Embryonic facial prominence (tissue), 1 donor: ENCODE measurements at regions not wholly inside any gene's neighbourhood (a gene's known extent, or its start where the extent isn't known, plus 50 kb on each side); places are given as distances from the start of the nearest gene placed in this dataset.

ENCODE experiments used
- DNase-seq: peaks from one replicate; pipeline ENCODE4 v3.0.0-alpha.2; 2016; ENCODE audit errors: extremely low spot score

DNA sequence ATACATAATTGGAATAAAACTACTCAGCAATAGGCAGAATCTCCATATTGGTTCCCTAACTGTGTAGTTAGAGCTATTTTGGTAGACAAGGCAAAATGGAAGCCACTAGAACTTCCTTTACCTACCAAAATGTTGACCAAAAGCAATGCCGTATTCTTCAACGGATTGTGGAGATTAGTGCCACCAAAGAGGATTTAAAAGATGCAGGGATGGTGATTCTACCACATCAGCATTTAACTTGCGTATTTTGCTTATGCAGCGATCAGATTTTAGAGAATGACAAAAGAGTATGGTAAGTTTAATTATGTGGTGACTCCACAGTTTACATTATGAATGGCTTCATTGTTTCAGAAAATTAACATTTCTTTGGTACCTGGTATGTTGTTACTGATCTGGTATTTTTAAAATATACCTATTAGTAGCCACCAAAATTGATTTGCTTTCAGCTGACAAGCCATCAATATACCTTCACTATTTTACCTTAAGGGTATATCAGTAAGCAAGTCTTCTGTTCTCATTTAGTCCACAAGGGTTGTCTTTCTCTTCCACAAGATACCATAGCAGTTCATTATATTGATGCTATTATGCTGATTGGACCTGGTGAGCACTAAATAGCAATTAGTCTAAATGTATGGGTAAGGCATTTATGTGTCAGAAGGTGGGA, 1910.7 kb upstream of the PRR20A start:
- no peak for DNase-seq

DNA sequence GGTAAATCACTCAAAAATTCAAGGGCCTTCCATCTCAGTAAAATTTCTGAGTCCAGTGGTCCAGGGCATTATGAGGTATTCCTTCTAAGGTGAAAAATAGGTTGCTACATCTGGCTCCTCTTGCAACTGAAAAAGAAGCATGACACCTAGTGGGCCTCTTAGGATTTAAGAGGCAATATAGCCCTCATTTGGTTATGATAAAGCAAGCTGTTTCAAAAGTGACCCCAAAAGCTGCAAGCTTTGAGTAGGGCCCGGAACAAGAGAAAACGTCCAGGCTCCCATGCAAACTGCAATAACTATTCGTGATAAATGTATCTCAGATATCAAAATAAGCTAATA, 1910.2 kb upstream of the PRR20A start:
- DNase-seq: no peak

DNA sequence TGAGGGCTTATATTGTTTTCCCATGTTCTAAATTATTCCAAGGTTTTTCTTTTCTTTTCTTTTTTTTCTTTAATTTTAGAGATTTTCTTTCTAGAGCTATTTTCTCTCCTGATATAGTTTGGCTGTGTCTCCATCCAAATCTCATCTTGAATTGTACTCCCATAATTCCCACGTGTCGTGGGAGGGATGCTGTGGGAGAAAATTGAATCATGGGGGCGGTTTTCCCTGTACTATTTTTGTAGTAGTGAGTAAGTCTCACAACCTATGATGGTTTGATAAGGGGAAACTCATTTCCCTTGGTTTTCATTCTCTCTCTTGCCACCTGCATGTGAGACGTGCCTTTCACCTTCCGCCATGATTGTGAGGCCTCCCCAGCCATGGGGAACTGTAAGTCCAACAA, 1906.4 kb upstream of the PRR20A start:
- no peak for DNase-seq

DNA sequence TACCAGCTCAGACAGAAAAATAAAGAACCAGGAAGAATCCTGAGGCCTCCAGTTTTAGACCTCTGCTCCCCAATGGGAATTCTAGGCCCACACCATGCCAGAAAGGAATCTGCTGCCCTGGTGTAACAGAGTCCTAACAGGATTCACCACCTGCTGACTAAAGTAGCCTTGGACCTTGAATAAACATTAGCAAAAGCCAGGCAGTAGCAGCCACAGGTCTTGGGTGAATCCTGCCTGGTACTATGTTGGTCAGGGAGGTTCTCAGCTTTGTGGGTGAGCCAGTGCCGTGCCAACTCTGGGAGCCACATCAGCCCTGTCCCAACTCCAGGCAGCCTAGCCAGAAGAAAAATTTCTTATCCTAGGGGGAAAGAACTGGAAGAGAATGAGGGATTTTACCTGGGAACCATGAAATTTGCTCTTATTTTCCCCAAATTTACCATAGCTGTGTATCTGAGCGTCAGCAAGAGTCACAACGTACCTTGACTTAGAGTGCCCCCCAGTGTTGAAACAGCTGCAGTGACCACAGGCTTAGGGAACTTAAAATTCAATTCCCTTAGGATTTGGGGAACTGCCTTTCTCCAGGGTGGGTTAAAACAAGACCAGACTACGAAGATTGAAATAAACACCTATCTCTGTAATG, 1895.6 kb upstream of the PRR20A start:
- no peak for DNase-seq

DNA sequence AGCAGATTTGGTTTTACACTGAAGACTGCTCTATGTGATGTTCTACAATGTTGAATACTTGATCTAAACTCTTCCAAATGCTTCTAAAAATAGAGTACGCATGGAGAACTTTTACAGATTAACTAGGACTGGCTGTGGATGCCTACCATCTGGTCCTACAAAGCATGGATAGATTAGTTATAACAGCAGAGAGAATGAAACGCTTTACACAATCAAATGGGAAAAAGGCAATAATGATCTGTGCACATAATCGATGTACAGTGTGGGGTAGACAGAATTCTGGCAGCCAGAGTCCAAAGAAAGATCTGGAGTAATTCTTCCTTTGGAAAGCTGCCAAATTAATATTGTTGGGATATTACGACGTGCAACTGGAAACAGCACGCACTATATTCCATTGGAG, 1885.5 kb upstream of the PRR20A start:
- DNase-seq: no peak

DNA sequence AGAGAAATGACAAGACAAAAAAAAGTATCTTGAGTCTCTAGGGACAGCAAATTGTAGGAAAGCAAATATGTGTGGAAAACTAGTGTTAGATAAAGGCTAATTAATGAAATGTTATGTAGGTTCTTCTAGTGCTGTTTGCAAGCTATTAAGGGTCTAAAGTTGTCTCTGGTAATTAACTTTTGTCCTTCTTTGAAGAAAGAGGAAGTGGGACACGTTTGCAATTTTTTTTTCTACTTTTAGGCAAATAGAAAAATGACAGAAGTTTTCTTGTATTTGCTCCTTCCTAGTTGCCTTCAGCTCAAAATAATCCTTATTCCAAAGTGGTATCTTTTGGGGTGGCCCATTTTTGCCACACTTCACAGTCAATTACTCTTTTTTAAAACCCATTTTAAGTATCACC, 1877.7 kb upstream of the PRR20A start:
- DNase-seq: no peak

DNA sequence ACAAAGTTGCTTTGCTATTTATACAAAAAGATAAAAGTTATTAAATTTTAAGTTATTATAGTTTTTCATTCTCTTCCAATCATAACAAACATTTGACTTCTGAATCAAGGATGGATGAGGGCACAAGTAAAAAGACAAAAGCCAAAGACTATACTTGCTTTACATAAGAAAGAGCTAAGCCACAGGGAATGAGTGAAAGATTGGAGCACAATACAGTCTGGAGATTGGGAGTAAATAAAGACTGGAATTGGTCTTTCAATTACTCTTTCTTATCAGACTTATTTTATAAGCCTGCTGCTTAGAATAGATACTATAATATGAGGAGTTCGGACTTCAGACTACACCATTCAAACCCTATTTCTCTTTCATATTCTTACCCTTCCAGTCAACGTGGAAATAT, 1874.1 kb upstream of the PRR20A start:
- DNase-seq: no peak

DNA sequence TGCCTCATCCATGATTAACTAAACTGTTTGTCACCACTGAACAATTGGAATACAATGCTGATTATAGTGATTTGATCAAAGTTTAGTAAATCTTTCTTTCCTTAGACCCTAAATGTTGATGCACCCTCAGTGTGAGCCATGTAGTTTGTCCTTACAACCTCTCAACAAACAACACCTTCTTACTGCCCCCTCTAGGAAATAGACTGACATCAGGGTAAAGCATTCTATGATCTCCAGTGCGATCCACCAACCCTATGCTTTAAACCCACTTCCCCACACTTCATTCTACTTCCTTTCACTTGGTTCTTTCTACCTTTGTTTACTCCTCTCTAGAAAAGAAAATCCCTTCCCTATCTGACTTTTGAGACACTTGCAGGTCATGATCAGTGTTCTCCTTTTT, 1842.5 kb upstream of the PRR20A start:
- DNase-seq: no peak

DNA sequence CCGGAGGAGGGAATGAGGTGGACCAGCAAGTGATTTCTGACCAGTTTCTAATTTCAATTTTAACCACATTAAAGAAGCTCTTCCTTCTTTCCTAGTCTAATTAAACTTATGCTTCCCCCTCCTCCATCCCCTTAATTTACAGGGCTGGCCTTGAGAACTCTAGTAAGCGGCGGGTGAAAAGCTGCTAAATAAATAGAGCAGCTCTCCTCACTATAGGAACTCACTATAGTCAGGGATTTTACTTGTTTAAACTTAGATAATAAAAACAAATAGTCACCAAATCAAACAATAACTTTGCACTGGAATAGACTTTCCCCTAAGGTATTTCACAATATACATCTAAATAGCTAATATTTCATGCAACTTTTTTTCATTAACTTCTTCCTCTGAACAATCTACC, 1838.2 kb upstream of the PRR20A start:
- no peak for DNase-seq

DNA sequence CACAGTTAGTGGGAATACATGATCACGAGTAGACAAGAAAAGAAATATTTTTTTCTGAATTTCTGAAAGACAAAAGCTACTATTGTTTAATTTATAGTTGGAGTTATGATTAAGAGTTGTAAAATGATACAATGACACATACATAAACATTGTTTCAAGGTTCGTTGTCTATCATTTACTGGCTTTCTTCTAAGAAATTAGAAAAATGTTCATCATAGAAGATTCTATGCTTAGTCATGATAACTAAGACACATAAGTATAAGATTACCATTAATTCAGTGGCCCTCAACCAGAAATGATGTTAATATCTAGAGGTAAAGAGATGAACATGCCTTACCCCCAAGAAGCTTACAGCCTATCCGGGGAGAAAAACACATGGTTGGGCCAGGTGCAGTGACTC, 1832.8 kb upstream of the PRR20A start:
- DNase-seq: no peak

DNA sequence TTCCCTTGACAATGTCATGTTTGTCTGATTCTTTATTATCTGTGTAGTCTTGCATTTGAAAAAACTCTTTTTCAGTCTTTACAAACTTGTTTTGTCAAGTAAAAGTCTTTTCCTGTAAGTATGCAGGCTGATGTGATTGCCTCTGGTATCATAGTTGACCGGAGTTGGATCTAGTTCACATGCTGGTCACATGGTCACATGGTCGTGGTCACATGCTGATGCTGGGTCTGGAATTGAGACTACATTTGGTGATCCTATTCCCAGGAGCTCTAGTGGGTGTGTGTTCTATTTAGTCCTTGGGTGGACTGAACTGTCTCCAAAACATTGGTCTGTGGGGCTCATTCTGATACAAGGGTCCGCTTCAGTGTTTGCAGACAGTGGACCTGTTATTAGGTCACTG, 1798.8 kb upstream of the PRR20A start:
- DNase-seq: no peak

DNA sequence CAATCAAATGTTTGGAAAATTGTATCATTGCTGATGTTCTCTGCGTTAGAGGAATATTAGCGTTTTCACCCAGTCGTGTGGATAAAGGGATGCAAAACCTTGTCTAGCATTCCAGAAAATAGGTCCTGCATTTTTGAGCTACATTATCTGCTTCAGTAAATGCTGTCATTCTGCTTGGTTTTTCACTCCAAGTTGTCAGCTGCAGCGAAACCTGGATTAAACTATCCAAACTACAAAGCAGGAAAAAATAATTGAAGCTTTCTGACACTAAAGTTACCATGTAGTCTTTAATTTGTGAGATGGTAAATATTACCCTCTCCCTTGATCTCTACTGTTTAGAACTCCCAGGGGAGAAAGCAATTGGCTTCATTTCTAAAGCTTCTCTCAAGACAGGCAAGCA, 1795.5 kb upstream of the PRR20A start:
- no peak for DNase-seq

DNA sequence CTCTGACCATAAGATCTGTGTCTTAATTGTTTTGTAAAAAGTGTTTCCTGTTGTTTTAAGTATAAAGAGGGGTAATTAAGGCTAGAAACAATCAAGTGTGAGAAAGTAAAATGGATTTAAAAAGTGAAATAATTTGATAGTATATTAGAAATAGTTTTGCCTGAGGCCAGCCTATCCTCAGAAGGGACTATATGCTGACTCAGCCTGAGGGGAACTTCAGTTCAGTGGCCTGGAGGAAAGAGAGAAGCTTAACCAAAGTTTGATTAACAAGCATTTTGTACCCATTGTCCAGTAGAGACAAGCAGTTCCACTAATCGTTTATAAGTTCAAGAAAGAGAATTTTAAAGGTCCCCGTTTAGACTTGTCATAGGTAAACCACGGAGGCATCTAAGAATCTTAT, 1793.2 kb upstream of the PRR20A start:
- no peak for DNase-seq

DNA sequence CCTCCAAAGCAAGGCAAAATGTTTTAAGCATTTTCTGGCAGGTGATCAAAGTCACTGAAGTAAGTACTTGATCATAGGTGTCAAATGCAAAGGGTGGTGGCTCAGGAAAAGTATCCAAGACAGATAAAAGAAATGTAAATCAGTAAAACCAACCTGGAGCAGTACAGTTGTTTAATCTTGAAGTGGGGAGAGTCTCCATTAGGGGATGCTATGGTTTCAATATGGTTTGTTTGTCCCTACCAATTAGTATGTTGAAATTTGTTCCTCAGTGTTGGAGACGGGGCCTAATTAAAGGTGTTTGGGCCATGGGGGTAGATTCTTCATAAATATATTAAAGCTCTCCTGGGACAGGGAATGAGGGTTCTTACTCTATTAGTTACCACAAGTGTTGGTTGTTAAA, 1781.7 kb upstream of the PRR20A start:
- DNase-seq: no peak

DNA sequence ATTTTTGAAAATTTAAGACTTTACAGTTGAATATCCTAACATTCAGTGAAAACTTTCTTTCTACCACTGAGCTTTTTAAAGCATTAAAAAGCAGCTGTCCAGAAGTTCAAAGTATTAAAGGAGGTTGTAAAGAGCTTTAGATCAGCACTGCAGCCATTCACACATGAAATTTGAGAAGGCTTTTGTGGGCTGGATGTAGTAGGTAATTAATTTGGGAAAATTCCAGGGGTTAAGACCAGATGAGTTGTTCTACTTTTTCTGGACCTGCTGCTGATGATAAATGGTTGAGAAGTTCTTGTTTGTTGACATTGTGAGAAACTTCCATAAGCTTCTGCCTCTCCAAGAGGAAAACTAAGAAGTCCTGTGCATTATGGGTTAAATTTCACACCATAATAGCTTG, 1779.6 kb upstream of the PRR20A start:
- DNase-seq: no peak

DNA sequence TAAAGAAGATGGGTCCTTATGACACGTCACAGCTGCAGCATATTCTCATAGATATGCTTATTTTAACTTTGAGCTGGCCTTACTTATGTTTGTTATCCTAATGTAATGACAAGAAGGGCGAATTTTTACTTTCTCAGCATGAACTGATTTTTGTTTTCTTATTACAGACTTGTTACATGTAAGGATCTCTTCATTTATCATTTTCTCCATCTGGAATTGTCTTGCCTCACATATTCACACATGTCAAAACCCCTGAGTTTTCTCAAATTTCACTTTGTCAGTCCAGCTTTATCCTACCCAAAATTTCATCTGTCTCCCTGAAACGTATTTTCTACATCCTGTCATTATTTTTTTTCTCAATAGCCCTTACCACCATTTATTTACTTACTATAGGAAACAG, 1774.0 kb upstream of the PRR20A start:
- no peak for DNase-seq

DNA sequence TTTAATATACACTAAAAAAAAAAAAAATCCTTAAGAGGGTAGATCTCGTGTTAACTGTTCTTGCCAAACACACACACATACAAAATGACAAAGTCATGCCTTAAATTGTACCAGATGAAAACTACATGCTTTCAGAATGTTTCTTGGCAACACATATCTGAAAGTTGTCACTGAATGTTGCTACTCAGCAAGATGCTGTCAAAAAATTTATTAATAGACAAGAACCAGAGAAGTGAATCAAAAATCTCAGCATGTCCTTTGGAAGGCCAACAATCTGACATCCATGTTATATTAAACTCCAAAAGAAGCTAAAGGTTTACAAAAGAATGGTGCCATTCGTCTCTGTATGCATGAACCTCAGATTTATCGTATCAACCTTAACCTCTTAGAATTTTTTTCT, 1746.2 kb upstream of the PRR20A start:
- DNase-seq: no peak

DNA sequence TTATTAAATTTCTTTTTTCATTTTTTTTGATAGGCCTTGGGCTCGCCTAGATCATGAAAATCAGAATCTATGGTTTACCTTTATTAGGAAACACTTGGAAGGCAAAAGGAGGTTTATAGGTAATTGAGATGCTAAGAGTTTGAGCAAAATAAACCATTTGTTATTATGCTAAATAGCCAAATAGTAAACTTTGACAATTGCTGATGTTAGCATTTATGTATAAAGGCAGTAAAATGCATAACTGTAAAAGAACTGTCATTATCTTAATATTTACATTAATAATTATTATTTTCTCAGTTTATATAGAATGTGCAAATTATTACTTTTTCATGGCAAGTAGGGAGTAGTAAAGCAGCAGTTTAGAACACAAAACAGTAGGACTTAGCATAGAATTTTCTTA, 1737.8 kb upstream of the PRR20A start:
- no peak for DNase-seq

DNA sequence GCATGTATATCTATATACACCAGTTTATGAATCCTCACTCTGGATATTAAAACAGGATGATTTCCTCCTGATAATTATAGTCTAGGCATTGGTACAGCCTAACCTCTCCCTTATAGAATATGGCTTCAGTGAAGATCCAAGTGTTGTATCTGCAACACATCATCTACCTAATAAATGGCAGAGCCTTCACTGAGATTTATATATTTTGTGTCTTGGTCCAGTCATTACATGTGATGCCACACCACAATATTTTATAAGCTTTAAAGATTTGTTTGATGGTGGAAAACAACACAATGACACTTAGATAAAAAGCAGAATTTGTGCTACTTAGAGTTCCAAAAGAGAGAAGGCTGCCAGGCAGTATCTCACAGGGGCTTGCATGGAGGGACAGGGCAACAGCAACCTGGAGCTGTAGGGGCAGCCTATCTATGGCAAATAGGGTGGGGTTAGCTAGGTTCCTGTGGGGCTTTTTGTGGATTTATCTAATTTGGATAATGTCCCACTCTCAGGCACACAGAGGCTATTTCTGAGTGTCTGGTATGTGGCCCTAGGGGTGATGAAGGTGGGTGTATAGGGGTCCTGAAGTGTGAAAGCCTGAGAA, 1736.7 kb upstream of the PRR20A start:
- no peak for DNase-seq

DNA sequence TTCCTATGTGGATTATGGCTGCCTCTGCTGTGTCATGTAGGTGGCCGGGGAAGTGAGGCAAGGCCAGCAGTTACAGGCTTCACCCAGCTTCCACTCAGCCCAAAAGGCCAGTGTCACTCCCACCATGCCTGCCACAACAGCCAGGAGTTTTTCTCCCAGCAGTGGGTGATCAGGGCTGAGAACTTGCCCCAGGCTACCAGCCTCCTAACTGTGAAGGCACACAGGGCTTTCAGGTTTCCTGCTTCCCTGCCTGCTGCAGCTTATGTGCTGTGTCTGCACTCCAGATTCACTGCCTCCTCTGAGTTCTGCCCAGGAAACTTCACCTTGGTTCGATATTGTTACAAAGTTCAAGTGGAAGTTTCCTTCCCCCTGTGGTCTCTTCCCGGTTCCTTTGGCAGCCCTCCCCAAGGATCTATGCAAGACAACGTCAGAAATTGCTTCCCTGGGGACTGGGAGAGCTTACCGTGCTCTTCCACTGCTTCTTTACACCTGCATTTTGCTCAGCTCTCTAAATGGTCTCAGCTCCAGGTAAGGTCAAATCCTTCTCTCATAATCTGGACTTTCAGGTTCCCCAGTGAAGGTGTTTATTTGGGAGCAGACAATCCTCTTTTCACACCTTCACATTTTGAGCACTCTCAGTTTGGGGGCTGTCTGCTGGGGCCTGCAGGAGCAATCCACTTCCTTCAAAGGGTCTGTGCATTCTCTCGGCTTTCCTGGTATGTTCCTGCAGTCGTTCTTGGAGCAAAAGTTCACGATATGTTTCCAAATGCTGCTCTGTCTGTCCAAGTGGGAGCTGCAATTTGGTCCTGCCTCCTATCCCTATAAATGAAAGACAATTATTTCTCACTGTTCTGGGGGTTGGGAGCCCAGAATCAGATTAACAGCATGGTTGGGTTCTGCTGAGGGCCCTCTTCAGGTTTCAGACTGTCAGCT, 1730.1 kb upstream of the PRR20A start:
- no peak for DNase-seq

DNA sequence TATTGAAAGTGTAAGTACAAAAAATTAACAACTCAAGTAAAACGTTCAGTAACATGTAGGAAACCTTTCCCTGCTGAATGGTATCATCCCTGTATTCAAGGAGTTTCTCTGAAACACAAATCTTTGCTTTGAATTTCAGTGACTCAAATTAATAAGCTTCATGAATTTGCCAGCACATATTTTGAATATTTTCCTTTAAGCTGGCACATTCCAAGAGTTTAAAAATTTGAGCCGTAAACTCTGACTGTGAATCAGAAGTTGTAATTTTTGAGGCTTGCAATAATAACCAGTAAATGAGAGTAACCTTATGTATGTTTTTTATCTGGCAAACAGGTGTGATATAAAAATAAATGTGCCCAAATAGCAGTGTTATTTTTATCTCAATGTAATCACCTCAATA, 1722.6 kb upstream of the PRR20A start:
- DNase-seq: no peak

DNA sequence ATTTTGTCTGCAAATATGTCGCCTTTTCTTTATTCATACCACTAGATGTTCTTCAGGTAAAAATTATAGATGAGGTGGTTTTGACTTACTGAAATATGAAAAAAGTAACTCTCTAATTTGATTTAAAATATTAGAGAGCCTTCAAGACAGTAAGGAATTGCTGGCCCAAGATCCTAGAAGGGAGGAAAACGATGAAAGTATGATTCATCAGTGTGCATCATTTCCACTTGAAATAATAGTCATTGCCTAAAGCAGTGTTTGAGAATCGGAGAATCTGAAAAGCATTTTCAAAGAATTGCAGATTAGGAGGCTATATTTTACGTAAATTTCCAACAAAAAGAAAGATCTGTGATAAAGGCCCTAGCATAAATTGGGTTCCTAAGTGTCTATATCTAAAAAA, 1707.9 kb upstream of the PRR20A start:
- no peak for DNase-seq

DNA sequence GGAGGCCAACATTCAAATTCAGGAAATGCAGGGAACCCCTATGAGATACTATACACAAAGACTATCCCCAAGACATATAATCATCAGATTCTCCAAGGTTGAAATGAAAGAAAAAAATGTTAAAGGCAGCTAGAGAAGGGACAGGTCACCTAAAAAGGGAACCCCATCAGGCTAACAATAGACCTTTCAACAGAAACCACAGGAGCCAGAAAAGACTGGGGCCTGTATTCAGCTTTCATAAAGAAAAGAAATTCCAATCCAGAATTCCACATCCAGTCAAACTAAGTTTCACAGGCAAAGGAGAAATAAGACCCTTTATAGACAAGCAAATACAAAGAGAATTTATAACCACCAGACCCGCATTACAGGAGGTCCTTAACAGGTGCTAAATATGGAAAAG, 1703.6 kb upstream of the PRR20A start:
- DNase-seq: no peak
